Activated CD4-positive, alpha-beta T cell treated with anti-CD3 and anti-CD28 coated beads, Interleukin-2, amount 50 U/mL, for 4 hours (primary cell): ENCODE measurements at regions not wholly inside any gene's neighbourhood (a gene's known extent, or its start where the extent isn't known, plus 50 kb on each side); places are given as distances from the start of the nearest gene placed in this dataset.
"Not testable (repeated sequence)": the region's sequence is repeated elsewhere in the genome, so short reads cannot be mapped to it uniquely, and the experiment has no call there.

Source experiments
- DNase-seq, 2 experiments: peaks; one replicate each; pipeline ENCODE4 v3.0.0-alpha.2; 2020

DNA sequence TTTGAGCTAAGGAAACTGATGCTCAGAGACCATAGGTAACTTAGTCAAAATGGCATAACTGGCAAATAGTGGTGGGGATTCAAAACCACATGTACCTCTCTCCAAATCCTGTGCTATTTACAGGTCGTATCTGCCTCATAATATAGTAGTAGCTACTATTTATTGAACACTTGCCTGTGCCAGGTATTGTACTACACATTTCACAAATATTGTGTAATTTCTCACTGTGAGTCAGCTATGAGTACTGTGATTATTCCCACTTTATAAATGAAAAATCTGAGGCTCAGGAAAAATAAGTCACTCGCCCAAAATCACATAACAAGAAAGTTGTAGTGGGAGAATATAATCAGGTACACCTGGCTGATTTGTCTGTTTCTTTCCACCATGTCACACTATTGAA lies 199.8 kb upstream of the FAT3 start:
- no peak for DNase-seq

DNA sequence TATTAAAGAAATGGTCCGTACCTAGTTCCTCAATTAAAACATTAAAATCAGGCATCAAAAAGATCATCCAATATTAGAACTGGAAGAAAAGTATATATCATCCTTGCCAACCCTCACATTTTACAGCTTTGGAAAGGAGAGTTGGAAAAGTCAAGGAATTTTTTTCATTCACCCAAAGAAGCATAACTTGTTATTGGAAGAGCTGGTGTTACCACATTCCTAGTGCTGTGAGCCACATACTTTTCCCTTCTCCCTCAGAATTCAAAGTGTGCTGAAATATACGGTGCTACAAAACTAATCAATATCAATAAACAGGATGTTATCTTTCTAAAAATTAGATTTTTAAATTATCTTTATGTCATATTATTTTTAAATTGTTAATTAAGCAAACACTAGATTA lies 202.1 kb upstream of the FAT3 start:
- no peak for DNase-seq

DNA sequence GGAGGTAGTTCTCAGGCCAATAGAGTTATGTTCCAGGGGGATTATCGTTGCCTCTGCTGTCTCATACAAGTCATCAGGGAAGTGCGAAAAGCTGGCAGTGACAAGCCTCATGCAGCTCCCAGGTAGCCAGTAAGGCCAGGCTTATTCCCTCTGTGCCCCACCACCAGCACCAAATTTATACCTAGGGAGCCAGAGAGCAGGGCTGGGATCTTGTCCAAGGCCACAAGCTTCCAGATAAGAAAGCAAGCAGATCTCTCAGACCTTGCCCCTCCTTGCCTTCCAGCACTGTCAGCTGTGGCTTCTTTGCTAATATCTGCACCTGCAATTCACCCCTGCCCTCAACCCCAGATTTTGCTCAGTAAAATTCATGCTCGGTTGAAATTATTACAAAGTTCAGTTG lies 206.3 kb upstream of the FAT3 start:
- DNase-seq = no peak

GRCh38 chr11:92008249-92008648 lies 216.4 kb upstream of the FAT3 start:
- no peak for DNase-seq

DNA sequence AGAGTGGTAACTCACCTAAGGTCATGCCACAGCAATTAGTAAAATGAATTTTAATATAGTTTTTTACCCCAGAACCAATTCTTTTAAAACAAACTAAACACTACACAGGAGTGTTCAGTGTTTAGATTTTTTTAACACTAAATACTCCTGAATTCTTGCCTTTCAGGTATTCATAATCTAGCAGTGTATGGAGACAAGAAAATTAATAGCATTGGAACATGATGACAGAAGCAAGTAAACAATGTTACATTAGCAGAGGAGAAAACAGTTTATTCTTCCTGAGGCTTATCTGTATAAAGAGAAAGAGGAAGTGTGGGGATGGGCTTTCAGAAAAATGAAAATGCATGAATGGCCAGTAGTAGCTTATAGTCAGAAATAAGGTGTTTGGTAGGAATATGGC lies 222.1 kb upstream of the FAT3 start:
- no peak for DNase-seq

GRCh38 chr11:91998481-91998880 lies 226.1 kb upstream of the FAT3 start:
- DNase-seq = no peak

GRCh38 chr11:91997226-91997625 lies 227.4 kb upstream of the FAT3 start:
- DNase-seq = no peak

- no peak for DNase-seq
Measured at GRCh38 chr11:91996526-91996925, 228.1 kb upstream of the FAT3 start.

GRCh38 chr11:91988443-91988842 lies 236.2 kb upstream of the FAT3 start:
- DNase-seq = not testable (repeated sequence)

GRCh38 chr11:91986218-91986617 lies 238.4 kb upstream of the FAT3 start:
- no peak for DNase-seq

- DNase-seq = no peak
Measured at GRCh38 chr11:91984033-91984584, 240.5 kb upstream of the FAT3 start.

- no peak for DNase-seq
Measured at GRCh38 chr11:91981995-91982394, 242.6 kb upstream of the FAT3 start.

- DNase-seq = no peak
Measured at GRCh38 chr11:91979775-91980174, 244.8 kb upstream of the FAT3 start.

GRCh38 chr11:91978747-91979146 lies 245.9 kb upstream of the FAT3 start:
- DNase-seq = no peak

GRCh38 chr11:91972665-91973266 lies 251.9 kb upstream of the FAT3 start:
- DNase-seq = no peak

DNA sequence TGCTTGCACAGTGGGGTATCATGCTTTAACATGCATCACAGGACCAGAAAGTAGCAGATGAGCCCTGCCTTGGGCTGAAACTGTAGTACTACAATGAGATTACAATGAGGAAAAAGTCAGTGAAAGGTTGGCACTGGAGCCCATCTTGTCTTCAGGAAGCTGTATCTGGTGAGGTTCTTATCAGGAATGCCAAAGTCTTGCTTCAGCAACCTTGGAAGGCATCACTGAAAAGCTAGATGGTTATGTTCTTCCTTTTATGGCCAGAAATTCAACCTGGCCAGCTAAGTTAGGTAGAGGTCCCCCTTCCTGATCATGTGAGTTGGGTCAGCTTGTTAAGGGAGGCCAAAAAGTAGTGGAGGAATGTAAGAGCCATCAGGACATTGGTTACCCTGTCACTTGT lies 254.0 kb upstream of the FAT3 start:
- DNase-seq = no peak

DNA sequence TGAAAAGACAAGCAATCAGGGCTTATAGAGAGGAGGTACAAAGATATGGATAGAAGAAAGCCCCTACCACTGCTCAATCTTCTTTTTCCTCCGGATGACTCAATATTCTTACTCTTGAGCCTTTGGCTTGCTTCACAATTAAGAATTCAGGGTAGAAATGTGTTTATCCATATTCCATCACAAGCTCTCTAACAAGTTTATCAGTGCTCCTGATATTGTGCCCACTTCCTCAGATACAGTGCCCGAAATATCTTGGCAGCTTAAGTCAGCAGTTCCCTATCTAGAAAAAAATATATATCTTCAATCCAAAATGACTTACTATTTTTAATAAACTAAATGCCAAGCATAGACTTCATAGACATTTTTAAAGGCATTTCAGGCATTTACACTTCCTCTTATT lies 255.1 kb upstream of the FAT3 start:
- DNase-seq = no peak

DNA sequence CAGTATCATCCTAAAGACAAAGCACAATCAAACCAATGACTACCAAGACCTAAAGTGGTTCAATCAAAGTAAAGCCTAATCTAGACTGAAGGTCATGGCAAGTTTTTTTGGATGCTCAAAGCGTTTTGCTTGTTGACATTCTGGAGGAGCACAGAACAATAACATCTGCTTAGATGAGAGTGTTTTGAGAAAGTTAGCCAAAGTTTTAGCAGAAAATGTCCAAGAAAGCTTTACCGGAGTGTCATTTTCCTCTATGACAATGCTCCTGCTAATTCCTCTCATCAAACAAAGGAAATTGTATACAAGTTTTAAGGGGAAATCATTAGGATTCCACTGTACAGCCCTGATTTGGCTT lies 256.9 kb upstream of the FAT3 start:
- no peak for DNase-seq

GRCh38 chr11:91967026-91967690 lies 257.5 kb upstream of the FAT3 start:
- DNase-seq = no peak

DNA sequence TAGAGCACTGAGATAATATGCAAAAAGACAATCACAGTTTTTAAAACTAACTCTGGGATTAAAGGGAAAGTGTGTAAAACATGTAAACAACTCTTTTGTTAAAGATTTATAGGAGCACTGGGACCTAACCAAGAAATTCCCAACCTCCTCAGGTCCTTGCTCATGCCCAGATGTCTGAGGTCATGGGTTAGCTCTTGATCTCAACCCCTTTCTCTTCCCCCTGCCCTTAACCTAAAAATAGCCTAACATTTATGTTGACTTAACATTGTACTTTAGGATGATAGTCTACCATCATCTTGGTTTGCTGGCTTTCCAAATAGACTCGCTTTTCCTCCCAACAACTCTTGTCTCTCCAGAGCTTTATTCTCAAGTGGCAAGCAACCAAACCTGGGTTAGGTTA lies 258.2 kb upstream of the FAT3 start:
- DNase-seq = no peak

- no peak for DNase-seq
Measured at GRCh38 chr11:91960770-91961169, 263.8 kb upstream of the FAT3 start.

GRCh38 chr11:91959411-91959810 lies 265.2 kb upstream of the FAT3 start:
- no peak for DNase-seq

DNA sequence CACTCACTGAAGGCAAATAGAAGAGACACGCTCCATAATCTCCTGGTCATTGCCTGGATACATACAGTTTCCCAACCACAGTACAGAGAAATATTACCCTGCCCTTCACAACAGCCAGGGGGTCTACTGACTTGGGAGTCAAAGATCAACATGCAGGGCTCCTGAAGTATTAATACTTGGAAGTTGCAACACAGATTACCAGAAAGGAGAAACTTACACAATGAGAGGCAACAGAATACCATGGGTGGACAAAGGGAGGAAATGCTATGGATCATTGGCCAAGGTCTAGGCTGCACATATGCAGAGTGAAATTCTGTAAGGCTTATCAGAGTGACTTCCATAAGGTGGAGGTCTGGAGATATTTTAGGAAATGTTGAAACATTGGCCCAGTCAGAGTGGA lies 267.9 kb upstream of the FAT3 start:
- no peak for DNase-seq

DNA sequence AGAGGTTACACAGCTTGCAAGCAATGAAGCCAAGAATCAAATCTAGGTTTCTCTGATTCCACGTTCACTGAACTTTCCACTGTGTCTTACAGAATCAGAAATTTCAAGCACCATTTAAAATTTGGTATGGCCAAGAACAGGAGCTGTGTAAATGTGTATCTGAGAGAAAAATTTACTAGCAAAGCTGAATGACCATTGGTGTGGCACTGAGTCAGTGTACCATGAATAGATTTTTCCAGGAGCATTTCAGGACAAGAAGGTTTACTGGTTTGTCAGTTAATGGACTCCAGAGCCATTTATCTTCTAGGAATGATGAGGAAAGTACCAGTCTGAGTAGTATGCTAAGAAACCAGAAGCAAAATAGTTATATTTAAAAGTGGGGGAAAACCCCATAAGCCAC lies 269.4 kb upstream of the FAT3 start:
- DNase-seq = no peak

- DNase-seq = no peak
Measured at GRCh38 chr11:91952056-91952455, 272.6 kb upstream of the FAT3 start.
